GM10266 (cell line): ENCODE measurements at regions not wholly inside any gene's neighbourhood (a gene's known extent, or its start where the extent isn't known, plus 50 kb on each side); places are given as distances from the start of the nearest gene placed in this dataset.
A peak's percentile ranks its signal among the peaks of the same experiment; 100 is the strongest.

Experiments
- DNase-seq: peaks from one replicate; pipeline ENCODE4 v3.0.0; 2012; ENCODE audit errors: extremely low spot score
- TF ChIP-seq, protein P1 (sequence below): IDR thresholded peaks from 2 replicates; pipeline ENCODE4 v1.5.1; 2012; ENCODE audit warnings: mild to moderate bottlenecking, low read depth; ENCODE audit not compliant: control insufficient read depth, insufficient read depth; ENCODE audit errors: missing control alignments

DNA sequence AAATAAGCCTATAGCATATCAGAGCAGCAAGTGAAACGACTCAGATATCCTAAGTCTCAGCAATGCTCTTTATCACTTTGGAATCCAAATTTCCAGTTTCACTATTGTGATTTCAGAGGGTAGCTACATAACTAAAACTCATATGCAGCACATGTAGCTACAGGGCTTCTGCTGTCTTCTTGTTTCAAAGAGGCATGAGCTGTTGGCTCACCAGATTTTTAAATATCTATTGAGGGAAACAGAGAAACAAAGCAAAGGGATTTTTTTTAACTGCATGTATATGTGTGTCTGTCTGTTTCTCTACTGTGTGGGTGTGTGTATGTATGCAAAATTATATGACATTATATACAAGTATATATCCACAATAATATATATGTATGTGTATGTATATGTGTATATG lies 258.4 kb downstream of the HDGFL1 start:
- TF ChIP-seq, protein P1, sequence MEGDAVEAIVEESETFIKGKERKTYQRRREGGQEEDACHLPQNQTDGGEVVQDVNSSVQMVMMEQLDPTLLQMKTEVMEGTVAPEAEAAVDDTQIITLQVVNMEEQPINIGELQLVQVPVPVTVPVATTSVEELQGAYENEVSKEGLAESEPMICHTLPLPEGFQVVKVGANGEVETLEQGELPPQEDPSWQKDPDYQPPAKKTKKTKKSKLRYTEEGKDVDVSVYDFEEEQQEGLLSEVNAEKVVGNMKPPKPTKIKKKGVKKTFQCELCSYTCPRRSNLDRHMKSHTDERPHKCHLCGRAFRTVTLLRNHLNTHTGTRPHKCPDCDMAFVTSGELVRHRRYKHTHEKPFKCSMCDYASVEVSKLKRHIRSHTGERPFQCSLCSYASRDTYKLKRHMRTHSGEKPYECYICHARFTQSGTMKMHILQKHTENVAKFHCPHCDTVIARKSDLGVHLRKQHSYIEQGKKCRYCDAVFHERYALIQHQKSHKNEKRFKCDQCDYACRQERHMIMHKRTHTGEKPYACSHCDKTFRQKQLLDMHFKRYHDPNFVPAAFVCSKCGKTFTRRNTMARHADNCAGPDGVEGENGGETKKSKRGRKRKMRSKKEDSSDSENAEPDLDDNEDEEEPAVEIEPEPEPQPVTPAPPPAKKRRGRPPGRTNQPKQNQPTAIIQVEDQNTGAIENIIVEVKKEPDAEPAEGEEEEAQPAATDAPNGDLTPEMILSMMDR = no peak

DNA sequence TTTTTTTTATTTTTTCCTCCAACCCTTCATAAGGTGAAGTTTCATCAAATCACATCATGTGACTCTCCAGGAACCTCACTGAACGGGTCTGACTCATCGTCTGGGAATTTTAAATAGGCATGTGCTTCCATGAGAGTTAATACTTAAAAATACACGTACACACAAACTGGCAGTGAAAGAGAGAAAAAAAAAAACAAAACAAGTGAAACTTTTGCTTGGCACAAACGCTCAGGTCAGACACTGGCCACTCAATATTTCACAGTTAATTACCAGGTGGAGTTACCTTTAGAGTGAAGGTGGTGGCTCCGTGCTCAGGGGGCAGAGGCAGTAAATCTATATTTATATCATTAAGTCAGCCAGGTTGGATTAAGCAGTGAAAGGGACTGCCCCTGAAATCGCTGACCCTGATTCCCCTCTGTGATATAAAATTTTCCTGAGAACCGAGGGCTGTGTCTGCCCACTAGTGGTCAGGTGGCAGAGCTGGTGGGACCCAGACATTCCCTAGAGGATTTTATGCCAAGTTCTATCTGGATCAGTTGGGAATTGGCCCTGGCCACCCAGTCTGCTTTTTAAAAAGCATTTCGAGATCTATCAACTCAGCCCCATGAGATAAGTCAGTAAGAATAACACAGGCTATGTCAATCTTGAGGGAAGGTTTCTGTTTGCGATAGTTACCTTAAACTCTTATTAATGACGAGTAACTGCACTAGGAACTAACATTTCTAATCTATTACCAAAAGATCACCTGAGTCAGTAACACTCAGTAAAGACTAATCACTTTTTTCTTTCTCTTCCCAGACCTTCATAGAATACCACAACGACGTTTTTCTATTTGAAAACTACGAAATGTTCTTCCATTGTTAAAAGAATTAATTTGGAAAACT lies 259.1 kb downstream of the HDGFL1 start:
- TF ChIP-seq, protein P1 = peak; percentile 44
- DNase-seq = peak; percentile 8

More for the DNA sequence above, 258.4 kb downstream of the HDGFL1 start:
- DNase-seq = no peak

DNA sequence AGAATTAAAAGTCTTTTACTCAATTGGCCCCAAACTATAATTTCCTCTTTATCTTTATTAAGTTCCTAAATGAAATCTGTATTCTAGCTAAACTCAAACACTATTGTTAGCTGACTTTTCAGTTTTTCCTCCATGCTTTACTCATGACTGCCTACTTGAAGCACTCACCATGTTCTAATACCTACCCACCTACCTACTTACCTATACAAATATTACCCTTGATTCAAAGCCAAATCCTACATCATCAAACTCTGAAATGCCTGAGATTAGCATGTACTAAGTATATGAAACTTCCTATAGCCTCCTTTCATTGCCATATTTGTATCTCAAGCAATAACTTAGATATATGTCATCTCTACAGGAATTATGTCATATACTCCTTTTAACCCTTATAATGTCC lies 259.7 kb downstream of the HDGFL1 start:
- TF ChIP-seq, protein P1 = no peak
- no peak for DNase-seq

GRCh38 chr6:22830463-22830862 lies 261.1 kb downstream of the HDGFL1 start:
- no peak for DNase-seq
- TF ChIP-seq, protein P1 = no peak

DNA sequence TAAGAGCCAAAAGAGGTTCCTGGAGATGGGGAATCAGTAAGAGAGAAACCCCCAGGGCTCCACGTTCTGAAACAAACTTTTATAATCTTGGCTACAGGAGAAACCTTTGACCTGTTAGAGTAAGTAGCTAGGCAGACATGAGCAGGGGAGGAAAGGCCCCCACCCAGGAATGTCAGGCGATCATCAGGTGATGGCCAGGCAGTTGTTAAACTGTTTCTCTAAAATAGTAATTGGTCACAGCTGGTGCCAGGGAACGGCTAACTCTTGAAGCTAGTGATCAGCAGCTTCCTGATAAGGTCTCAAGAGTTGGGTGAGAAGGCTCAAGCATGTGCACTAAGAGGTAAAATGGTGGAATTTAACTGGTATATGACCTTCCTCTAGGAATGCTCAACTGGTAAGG lies 263.8 kb downstream of the HDGFL1 start:
- TF ChIP-seq, protein P1 = no peak
- DNase-seq = no peak

GRCh38 chr6:22838345-22838744 lies 269.0 kb downstream of the HDGFL1 start:
- TF ChIP-seq, protein P1 = no peak
- no peak for DNase-seq

GRCh38 chr6:22845467-22845866 lies 276.1 kb downstream of the HDGFL1 start:
- DNase-seq = no peak
- TF ChIP-seq, protein P1 = no peak
